GM10266 (cell line): ENCODE measurements at regions not wholly inside any gene's neighbourhood (a gene's known extent, or its start where the extent isn't known, plus 50 kb on each side); places are given as distances from the start of the nearest gene placed in this dataset.

Source experiments
- DNase-seq: peaks from one replicate; pipeline ENCODE4 v3.0.0; 2012; ENCODE audit errors: extremely low spot score
- TF ChIP-seq, protein P1 (sequence below): IDR thresholded peaks from 2 replicates; pipeline ENCODE4 v1.5.1; 2012; ENCODE audit warnings: mild to moderate bottlenecking, low read depth; ENCODE audit not compliant: control insufficient read depth, insufficient read depth; ENCODE audit errors: missing control alignments

DNA sequence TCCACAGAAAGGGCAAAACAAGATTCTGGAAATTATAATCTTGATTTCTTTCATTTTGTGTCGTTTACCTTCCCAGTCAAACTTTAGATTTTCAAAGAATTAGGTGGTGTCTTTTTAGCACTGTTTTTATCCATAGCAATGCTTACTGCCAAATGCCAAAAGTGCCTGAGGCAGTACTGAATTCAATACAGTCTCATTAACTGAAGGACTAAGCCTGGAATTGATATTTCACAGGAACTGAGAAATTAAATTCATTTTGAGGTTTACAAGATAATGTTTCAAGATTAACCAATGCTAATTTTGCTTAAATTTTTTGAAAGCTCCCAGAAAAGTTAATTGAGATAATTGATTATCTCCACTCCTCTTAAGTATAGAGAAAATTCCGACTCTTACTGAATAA lies 68.8 kb upstream of the ARHGAP24 start:
- TF ChIP-seq, protein P1, sequence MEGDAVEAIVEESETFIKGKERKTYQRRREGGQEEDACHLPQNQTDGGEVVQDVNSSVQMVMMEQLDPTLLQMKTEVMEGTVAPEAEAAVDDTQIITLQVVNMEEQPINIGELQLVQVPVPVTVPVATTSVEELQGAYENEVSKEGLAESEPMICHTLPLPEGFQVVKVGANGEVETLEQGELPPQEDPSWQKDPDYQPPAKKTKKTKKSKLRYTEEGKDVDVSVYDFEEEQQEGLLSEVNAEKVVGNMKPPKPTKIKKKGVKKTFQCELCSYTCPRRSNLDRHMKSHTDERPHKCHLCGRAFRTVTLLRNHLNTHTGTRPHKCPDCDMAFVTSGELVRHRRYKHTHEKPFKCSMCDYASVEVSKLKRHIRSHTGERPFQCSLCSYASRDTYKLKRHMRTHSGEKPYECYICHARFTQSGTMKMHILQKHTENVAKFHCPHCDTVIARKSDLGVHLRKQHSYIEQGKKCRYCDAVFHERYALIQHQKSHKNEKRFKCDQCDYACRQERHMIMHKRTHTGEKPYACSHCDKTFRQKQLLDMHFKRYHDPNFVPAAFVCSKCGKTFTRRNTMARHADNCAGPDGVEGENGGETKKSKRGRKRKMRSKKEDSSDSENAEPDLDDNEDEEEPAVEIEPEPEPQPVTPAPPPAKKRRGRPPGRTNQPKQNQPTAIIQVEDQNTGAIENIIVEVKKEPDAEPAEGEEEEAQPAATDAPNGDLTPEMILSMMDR: no peak
- no peak for DNase-seq

DNA sequence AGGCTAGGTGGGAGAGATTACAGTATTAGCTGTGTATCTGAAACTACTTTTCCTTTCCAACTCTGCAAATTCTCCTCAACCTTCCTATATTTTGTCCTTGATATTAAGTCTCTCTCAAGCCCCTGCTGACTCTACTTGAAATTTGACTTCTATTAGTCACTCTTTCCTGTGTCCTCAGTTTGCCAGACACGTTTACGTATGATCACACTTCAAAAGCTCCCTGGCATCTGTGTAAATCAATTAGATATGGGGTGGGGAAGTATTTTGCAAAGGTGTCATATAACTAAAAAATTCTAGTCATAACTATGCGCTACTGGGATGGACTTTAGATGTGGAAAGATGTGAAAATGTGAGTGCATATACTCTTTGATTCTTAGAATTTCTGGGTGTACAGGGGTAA lies 67.4 kb upstream of the ARHGAP24 start:
- TF ChIP-seq, protein P1: no peak
- no peak for DNase-seq

GRCh38 chr4:85408301-85408700 lies 66.6 kb upstream of the ARHGAP24 start:
- DNase-seq: no peak
- TF ChIP-seq, protein P1: no peak

DNA sequence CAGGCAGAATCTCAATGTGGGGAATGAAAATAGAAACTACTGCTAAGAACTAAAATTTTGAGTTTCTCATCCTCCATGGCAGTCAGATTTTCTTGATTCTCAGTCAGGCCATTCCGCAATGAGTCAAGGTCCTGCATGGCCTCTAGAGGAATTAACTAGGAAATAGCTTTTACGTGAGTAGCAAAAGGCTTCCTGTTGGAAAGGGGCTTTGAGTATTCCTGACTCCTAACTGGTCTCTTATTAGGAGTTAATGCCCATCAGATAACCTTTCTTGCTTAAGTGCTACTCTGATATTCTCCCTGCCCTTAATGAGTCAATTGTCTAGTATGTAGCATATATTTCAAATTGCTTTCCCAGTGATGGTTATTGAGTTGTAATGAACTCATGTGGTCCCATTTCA lies 65.7 kb upstream of the ARHGAP24 start:
- TF ChIP-seq, protein P1: no peak
- no peak for DNase-seq

DNA sequence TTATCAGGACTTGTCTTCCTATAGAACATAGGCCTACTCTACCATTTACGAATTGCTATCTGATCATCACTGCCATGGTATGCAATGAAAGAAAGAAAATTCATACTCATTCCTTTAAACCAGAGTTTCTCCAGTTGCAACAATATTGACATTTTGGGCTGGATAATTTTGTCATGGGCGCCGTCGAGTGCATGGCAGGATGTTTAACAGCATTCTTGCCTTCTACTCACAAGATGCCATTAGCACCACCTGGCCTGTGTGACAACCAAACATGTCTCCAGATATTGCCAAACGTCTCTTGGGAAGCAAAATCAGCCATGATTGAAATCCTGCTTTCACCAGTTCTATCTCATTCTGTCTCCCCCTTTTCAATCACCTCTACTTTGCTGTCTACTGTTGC lies 63.6 kb upstream of the ARHGAP24 start:
- no peak for DNase-seq
- TF ChIP-seq, protein P1: no peak

DNA sequence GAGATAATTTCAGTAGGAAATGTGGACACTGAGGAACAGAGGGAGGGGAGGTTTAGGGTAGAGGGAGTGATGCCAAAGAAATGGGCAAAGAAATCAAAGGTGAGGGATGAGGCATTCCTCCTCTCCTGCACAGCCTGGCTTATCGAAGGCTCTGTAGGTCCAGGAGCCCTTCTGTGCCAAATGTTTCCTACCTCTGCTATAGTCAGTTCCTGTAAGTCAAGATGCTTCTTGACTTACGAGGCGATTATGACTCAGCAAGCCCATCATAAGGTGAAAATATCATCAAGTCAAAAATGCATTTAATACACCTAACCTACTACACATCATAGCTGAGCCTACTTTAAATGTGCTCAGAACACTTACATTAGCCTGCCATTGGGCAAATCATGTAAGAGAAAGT lies 60.0 kb upstream of the ARHGAP24 start:
- DNase-seq: no peak
- TF ChIP-seq, protein P1: no peak

DNA sequence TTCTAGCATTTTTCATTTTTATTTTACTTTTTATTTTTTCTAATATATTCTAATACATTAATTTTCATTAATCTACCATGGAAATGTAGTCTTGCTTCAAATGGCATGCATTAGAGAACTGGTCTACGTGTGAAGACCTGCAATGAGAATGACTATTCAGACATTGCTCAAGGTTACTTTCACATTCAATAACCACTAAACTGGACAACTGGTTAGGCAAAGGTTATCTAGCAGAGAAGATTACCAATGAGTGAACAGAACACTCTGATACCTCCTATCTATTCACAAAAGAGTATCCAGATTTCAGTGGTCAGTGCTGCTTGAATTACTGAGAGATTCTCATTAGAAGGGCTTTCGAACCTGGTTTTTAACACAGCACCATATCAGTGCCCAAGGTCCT lies 58.9 kb upstream of the ARHGAP24 start:
- TF ChIP-seq, protein P1: no peak
- DNase-seq: no peak
